ENCODE measurements at regions not wholly inside any gene's neighbourhood (a gene's known extent, or its start where the extent isn't known, plus 50 kb on each side); places are given as distances from the start of the nearest gene placed in this dataset.

- no peaks in the 10 kb centered on the region for H3K9me3 ChIP-seq (ENCODE audit: low read depth, low read length)
- H3K27me3 ChIP-seq (ENCODE audit: insufficient read depth, low read length), result no peaks in the 10 kb centered on the region
- no peaks in the 10 kb centered on the region for H3K4me1 ChIP-seq (ENCODE audit: insufficient read depth, low read length)
- H3K4me3 ChIP-seq (ENCODE audit: low read length), result no peak overlapping the region
Observed at GRCh38 chr2:45227347-45227746, 218.1 kb upstream of the SIX2 start.

GRCh38 chr2:45224993-45225380 lies 215.7 kb upstream of the SIX2 start:
- Histone ChIP-seq H3K4me3 (ENCODE audit: low read length) (no peak overlapping the region), H3K27me3 (ENCODE audit: insufficient read depth, low read length) (no peaks in the 10 kb centered on the region), H3K9me3 (ENCODE audit: low read depth, low read length) (no peaks in the 10 kb centered on the region), H3K4me1 (ENCODE audit: insufficient read depth, low read length) (no peaks in the 10 kb centered on the region)

- Histone ChIP-seq H3K4me3 (ENCODE audit: low read length) (no peak overlapping the region), H3K27me3 (ENCODE audit: insufficient read depth, low read length) (no peaks in the 10 kb centered on the region)
Observed at GRCh38 chr2:45224321-45224992, 215.2 kb upstream of the SIX2 start.

GRCh38 chr2:45223531-45223930 lies 214.3 kb upstream of the SIX2 start:
- H3K27me3 ChIP-seq (ENCODE audit: insufficient read depth, low read length), result no peaks in the 10 kb centered on the region
- H3K9me3 ChIP-seq (ENCODE audit: low read depth, low read length), result no peaks in the 10 kb centered on the region
- H3K4me1 ChIP-seq (ENCODE audit: insufficient read depth, low read length), result no peaks in the 10 kb centered on the region
- H3K4me3 ChIP-seq (ENCODE audit: low read length), result no peak overlapping the region

More at GRCh38 chr2:45224321-45224992, 215.2 kb upstream of the SIX2 start:
- Histone ChIP-seq H3K4me1 (ENCODE audit: insufficient read depth, low read length) (no peaks in the 10 kb centered on the region), H3K9me3 (ENCODE audit: low read depth, low read length) (no peaks in the 10 kb centered on the region)

- H3K4me3 ChIP-seq (ENCODE audit: low read length), result no peak overlapping the region
- H3K4me1 ChIP-seq (ENCODE audit: insufficient read depth, low read length), result no peaks in the 10 kb centered on the region
- H3K9me3 ChIP-seq (ENCODE audit: low read depth, low read length), result no peaks in the 10 kb centered on the region
- no peaks in the 10 kb centered on the region for H3K27me3 ChIP-seq (ENCODE audit: insufficient read depth, low read length)
Observed at GRCh38 chr2:45220227-45220626, 211.0 kb upstream of the SIX2 start.

DNA sequence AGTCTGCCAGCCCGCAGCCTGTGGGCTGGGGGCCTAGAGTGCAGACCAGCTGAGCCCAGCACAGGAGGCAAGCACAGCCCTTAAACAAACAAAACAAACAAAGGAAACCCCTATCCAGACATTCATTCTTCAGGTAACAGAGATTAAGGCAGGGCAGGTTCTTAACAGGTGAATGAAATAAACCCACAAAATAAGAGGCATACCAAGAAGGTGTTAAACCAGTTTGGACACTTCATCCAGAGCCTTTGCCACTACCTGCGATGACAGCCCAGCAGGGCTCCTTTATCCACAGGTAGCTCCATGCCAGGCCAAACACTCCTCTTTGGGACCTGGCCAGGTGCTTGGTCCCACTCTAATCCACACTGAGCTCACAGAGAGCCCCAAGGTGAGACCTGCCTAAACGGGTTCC lies 209.7 kb upstream of the SIX2 start:
- no peaks in the 10 kb centered on the region for H3K4me1 ChIP-seq (ENCODE audit: insufficient read depth, low read length)
- no peaks in the 10 kb centered on the region for H3K9me3 ChIP-seq (ENCODE audit: low read depth, low read length)
- no peak overlapping the region for H3K4me3 ChIP-seq (ENCODE audit: low read length)
- no peaks in the 10 kb centered on the region for H3K27me3 ChIP-seq (ENCODE audit: insufficient read depth, low read length)

DNA sequence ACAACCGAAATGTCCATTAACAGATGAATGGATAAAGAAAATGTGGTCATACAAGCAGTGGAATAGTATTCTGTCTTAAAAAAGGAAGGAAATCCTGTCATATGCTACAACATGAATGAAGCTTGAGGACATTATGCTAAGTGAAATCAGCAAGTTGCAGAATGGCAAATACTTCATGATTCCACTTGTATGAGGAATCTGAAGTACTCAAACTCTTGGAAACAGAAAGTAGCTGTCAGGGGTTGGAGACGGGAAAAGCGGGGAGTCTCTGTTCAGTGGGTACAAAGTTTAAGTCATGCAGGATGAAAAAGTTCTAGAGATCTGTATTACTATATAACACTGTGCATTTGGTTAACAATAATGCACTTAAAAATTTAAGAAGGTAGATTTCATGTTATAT lies 209.0 kb upstream of the SIX2 start:
- Histone ChIP-seq H3K4me3 (ENCODE audit: low read length) (no peak overlapping the region), H3K9me3 (ENCODE audit: low read depth, low read length) (no peaks in the 10 kb centered on the region), H3K4me1 (ENCODE audit: insufficient read depth, low read length) (no peaks in the 10 kb centered on the region), H3K27me3 (ENCODE audit: insufficient read depth, low read length) (no peaks in the 10 kb centered on the region)

DNA sequence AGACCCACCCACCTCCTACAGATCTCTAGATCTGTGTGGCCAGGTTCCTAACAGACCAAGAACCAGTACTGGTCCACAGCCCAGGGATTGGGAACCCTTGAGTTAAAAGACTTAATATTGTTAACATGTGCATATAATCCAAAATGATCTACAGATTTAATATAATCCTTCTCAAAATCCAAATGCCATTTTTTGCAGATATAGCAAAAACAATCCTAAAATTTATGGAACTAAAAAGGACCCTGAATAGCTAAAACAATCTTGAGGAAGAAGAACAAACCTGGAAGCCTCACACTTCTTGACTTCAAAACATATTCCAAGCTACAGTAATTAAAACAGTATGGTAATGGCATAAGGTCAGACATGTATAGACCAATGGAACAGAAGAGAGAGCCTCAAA lies 206.9 kb upstream of the SIX2 start:
- Histone ChIP-seq H3K4me1 (ENCODE audit: insufficient read depth, low read length) (no peaks in the 10 kb centered on the region), H3K27me3 (ENCODE audit: insufficient read depth, low read length) (no peaks in the 10 kb centered on the region), H3K9me3 (ENCODE audit: low read depth, low read length) (no peaks in the 10 kb centered on the region), H3K4me3 (ENCODE audit: low read length) (no peak overlapping the region)

DNA sequence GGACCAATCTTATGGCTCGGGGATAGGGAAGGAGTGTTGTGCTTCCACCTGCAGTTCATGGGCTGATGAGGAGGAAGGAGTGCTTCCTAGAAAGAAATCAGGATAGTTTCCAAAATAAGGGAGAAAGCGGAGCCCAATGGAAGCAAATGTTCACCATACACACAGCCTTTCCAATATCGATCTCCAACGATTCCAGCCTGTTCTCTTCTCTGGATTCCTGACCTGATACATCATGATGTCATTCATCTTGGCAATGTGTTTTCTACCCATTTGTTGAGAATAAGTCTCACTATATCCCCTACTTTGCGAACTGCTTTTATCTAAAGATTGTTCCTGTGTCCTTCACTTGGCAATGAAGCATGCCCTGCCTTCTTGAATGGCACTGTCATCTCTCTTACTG lies 205.3 kb upstream of the SIX2 start:
- no peak overlapping the region for H3K4me3 ChIP-seq (ENCODE audit: low read length)
- H3K9me3 ChIP-seq (ENCODE audit: low read depth, low read length), result no peaks in the 10 kb centered on the region
- H3K27me3 ChIP-seq (ENCODE audit: insufficient read depth, low read length), result no peaks in the 10 kb centered on the region
- no peaks in the 10 kb centered on the region for H3K4me1 ChIP-seq (ENCODE audit: insufficient read depth, low read length)

GRCh38 chr2:45212953-45213635 lies 203.8 kb upstream of the SIX2 start:
- Histone ChIP-seq H3K4me1 (ENCODE audit: insufficient read depth, low read length) (no peaks in the 10 kb centered on the region), H3K9me3 (ENCODE audit: low read depth, low read length) (no peaks in the 10 kb centered on the region), H3K27me3 (ENCODE audit: insufficient read depth, low read length) (no peaks in the 10 kb centered on the region), H3K4me3 (ENCODE audit: low read length) (no peak overlapping the region)

GRCh38 chr2:45211636-45212035 lies 202.4 kb upstream of the SIX2 start:
- no peaks in the 10 kb centered on the region for H3K27me3 ChIP-seq (ENCODE audit: insufficient read depth, low read length)
- no peak overlapping the region for H3K4me3 ChIP-seq (ENCODE audit: low read length)
- no peaks in the 10 kb centered on the region for H3K9me3 ChIP-seq (ENCODE audit: low read depth, low read length)
- H3K4me1 ChIP-seq (ENCODE audit: insufficient read depth, low read length), result no peaks in the 10 kb centered on the region

GRCh38 chr2:45210462-45211195 lies 201.4 kb upstream of the SIX2 start:
- Histone ChIP-seq H3K27me3 (ENCODE audit: insufficient read depth, low read length) (no peaks in the 10 kb centered on the region), H3K4me3 (ENCODE audit: low read length) (no peak overlapping the region), H3K9me3 (ENCODE audit: low read depth, low read length) (no peaks in the 10 kb centered on the region), H3K4me1 (ENCODE audit: insufficient read depth, low read length) (no peaks in the 10 kb centered on the region)

DNA sequence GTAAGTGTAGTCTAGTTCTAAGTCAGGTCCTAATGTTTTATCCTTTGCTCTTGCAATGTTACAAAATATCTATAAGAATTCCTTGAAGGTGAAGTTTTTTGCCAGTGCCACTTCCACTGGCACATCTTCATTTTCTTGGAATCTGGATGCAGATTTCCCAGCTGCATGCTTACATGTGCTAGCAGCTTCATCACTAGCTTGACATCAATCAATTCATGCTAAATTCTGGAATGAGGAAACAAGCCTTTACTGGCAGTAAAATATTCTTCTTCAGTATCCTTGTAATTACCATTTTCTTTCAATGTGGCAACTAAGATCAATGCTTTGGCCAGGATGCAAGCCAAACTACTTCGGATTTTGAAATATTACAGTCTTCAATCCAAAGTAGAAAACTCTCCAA lies 200.6 kb upstream of the SIX2 start:
- Histone ChIP-seq H3K4me1 (ENCODE audit: insufficient read depth, low read length) (no peaks in the 10 kb centered on the region), H3K4me3 (ENCODE audit: low read length) (no peak overlapping the region), H3K27me3 (ENCODE audit: insufficient read depth, low read length) (no peaks in the 10 kb centered on the region), H3K9me3 (ENCODE audit: low read depth, low read length) (no peaks in the 10 kb centered on the region)

DNA sequence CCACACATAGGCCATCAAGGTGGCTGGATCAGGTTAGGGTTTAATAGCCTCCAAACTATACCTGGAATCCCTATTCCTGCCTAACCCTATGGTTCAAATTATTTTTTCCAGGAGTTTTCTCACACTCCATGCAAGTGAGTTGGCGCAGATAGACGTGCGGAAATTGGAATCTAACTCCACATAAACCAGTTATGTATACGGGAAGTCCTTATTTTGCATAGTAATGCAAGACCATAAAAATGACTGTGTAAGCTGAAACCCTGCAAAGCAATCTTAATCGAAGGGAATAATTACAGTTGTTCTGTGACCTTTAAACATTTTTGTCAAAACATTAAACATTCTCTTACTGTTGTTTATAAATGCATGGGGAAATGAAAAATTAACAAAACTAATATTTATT lies 200.1 kb upstream of the SIX2 start:
- no peak overlapping the region for H3K4me3 ChIP-seq (ENCODE audit: low read length)
- no peaks in the 10 kb centered on the region for H3K4me1 ChIP-seq (ENCODE audit: insufficient read depth, low read length)
- no peaks in the 10 kb centered on the region for H3K9me3 ChIP-seq (ENCODE audit: low read depth, low read length)
- H3K27me3 ChIP-seq (ENCODE audit: insufficient read depth, low read length), result no peaks in the 10 kb centered on the region

DNA sequence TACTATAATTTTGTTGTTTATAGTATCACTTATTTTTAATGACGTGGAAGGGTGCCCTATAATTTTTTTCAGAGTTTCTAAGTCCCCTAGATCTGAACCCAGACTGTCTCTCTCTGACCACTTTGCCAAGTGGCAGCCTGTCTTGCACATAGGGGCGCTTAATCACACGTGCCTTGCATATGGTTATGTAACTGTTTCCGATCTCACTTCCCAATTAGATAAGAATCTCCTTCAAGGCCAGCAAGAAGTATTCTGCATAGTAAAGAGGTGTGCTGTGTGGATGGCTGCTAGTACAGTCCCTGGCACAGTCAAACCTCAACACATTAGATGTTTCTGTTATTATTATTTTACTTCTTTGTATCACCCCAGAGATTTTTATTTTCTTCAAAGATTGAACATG lies 197.8 kb upstream of the SIX2 start:
- Histone ChIP-seq H3K27me3 (ENCODE audit: insufficient read depth, low read length) (no peaks in the 10 kb centered on the region), H3K4me1 (ENCODE audit: insufficient read depth, low read length) (no peaks in the 10 kb centered on the region), H3K4me3 (ENCODE audit: low read length) (no peak overlapping the region), H3K9me3 (ENCODE audit: low read depth, low read length) (no peaks in the 10 kb centered on the region)
